ENCODE measurements at regions not wholly inside any gene's neighbourhood (a gene's known extent, or its start where the extent isn't known, plus 50 kb on each side); places are given as distances from the start of the nearest gene placed in this dataset.

- no peaks in the 10 kb centered on the region for H3K4me1 ChIP-seq (ENCODE audit: low read length)
- H3K27ac ChIP-seq (ENCODE audit: low read length): no peak overlapping the region
- H3K9ac ChIP-seq (ENCODE audit: low read length): no peak overlapping the region
- H4K20me1 ChIP-seq (ENCODE audit: insufficient read depth, low read length): no peaks in the 10 kb centered on the region
- H3K4me3 ChIP-seq (ENCODE audit: low read length): no peak overlapping the region
- H3K9me3 ChIP-seq (replicated peaks; ENCODE audit: insufficient read depth, low read length): no peaks in the 10 kb centered on the region
- H3K79me2 ChIP-seq (ENCODE audit: low read length): no peaks in the 10 kb centered on the region
- H3K9me2 ChIP-seq (replicated peaks; ENCODE audit: insufficient read depth, low read length): no peaks in the 10 kb centered on the region
- no peak overlapping the region for H3K4me2 ChIP-seq (ENCODE audit: low read depth, low read length)
- no peak overlapping the region for H2AFZ ChIP-seq (ENCODE audit: low read length)
- no peaks in the 10 kb centered on the region for H3K27me3 ChIP-seq (replicated peaks; ENCODE audit: insufficient read depth, low read length)
- DNase-seq: no peak
- H3F3A ChIP-seq (ENCODE audit: insufficient read depth, low read length): no peaks in the 10 kb centered on the region
- TF ChIP-seq EZH2 (optimal IDR thresholded peaks at IDR 0.05; ENCODE audit: low read depth, low read length): no peak
- TF ChIP-seq CTCF (IDR thresholded peaks at IDR 0.05; ENCODE audit: low read length): no peak
- TF ChIP-seq EZH2phosphoT487 (IDR thresholded peaks at IDR 0.05; ENCODE audit: low read length): no peak
- H3K36me3 ChIP-seq (replicated peaks; ENCODE audit: insufficient read depth, low read length): no peaks in the 10 kb centered on the region; the same call in 1 of the 2 replicates
These were observed 65.2 kb downstream of the HYCC1 start for GRCh38 chr7:22948770-22949169.

DNA sequence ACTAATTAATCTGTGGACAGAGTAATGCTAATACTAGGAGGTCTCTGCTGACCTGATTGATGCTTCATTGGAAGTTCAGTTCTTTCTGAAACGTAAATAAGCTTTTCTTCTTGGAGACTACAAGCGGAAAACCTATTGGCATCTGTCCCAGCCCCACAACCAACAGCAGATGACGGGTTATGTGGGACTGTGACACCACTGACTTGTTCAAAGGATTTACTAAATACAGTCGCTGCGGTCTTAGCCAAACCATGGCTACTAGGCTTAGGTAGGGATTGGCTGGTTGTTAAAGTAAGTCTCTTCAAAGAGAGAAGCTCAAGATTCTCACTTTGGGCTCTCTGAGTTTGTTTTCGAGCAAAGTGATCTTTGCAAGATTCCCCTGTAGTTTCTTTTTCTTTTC, 68.3 kb downstream of the HYCC1 start:
- Histone ChIP-seq H4K20me1 (ENCODE audit: insufficient read depth, low read length) (no peaks in the 10 kb centered on the region), H3K27ac (ENCODE audit: low read length) (no peak overlapping the region), H3K4me1 (ENCODE audit: low read length) (no peaks in the 10 kb centered on the region), H3K9me2 (replicated peaks; ENCODE audit: insufficient read depth, low read length) (no peaks in the 10 kb centered on the region), H3K9me3 (replicated peaks; ENCODE audit: insufficient read depth, low read length) (no peaks in the 10 kb centered on the region), H3K9ac (ENCODE audit: low read length) (no peak overlapping the region), H3K4me3 (ENCODE audit: low read length) (no peak overlapping the region), H3K79me2 (ENCODE audit: low read length) (no peaks in the 10 kb centered on the region), H3K27me3 (replicated peaks; ENCODE audit: insufficient read depth, low read length) (no peaks in the 10 kb centered on the region), H3K36me3 (replicated peaks; ENCODE audit: insufficient read depth, low read length) (no peaks in the 10 kb centered on the region), H3F3A (ENCODE audit: insufficient read depth, low read length) (no peaks in the 10 kb centered on the region), H3K4me2 (ENCODE audit: low read depth, low read length) (no peak overlapping the region), H2AFZ (ENCODE audit: low read length) (no peak overlapping the region)
- DNase-seq: no peak
- no peak for TF ChIP-seq EZH2 (optimal IDR thresholded peaks at IDR 0.05; ENCODE audit: low read depth, low read length)
- TF ChIP-seq EZH2phosphoT487 (IDR thresholded peaks at IDR 0.05; ENCODE audit: low read length): no peak
- no peak for TF ChIP-seq CTCF (IDR thresholded peaks at IDR 0.05; ENCODE audit: low read length)

GRCh38 chr7:22944510-22944909, 69.4 kb downstream of the HYCC1 start:
- no peak overlapping the region for H2AFZ ChIP-seq (ENCODE audit: low read length)
- no peaks in the 10 kb centered on the region for H3K79me2 ChIP-seq (ENCODE audit: low read length)
- no peak overlapping the region for H3K4me2 ChIP-seq (ENCODE audit: low read depth, low read length)
- H3K36me3 ChIP-seq (replicated peaks; ENCODE audit: insufficient read depth, low read length): no peaks in the 10 kb centered on the region
- DNase-seq: no peak
- no peaks in the 10 kb centered on the region for H3F3A ChIP-seq (ENCODE audit: insufficient read depth, low read length)
- TF ChIP-seq CTCF (IDR thresholded peaks at IDR 0.05; ENCODE audit: low read length) (no peak), EZH2 (optimal IDR thresholded peaks at IDR 0.05; ENCODE audit: low read depth, low read length) (no peak), EZH2phosphoT487 (IDR thresholded peaks at IDR 0.05; ENCODE audit: low read length) (no peak)
- H3K9ac ChIP-seq (ENCODE audit: low read length): no peak overlapping the region
- no peaks in the 10 kb centered on the region for H3K4me1 ChIP-seq (ENCODE audit: low read length)
- no peaks in the 10 kb centered on the region for H3K9me2 ChIP-seq (replicated peaks; ENCODE audit: insufficient read depth, low read length)
- H3K27me3 ChIP-seq (replicated peaks; ENCODE audit: insufficient read depth, low read length): no peaks in the 10 kb centered on the region
- H3K4me3 ChIP-seq (ENCODE audit: low read length): no peak overlapping the region
- no peaks in the 10 kb centered on the region for H3K9me3 ChIP-seq (replicated peaks; ENCODE audit: insufficient read depth, low read length)
- H4K20me1 ChIP-seq (ENCODE audit: insufficient read depth, low read length): no peaks in the 10 kb centered on the region
- H3K27ac ChIP-seq (ENCODE audit: low read length): no peak overlapping the region
